ENCODE measurements at regions not wholly inside any gene's neighbourhood (a gene's known extent, or its start where the extent isn't known, plus 50 kb on each side); places are given as distances from the start of the nearest gene placed in this dataset.

- H3K36me3 ChIP-seq (replicated peaks; ENCODE audit: insufficient read depth, low read depth) = no peaks in the 10 kb centered on the region
- WGBS (ENCODE audit: low lambda C conversion rate, missing lambda C conversion rate) = 88% methylated on average over 17 of the region's 17 CpGs
- no peak overlapping the region for H3K27ac ChIP-seq
- H3K4me3 ChIP-seq = no peak overlapping the region
- TF ChIP-seq EZH2 (IDR thresholded peaks at IDR 0.05; ENCODE audit: borderline replicate concordance) = no peak
- no peak for TF ChIP-seq EZH2phosphoT487 (IDR thresholded peaks at IDR 0.05; ENCODE audit: low read depth, severe bottlenecking, unreplicated experiment)
- TF ChIP-seq CTCF (IDR thresholded peaks at IDR 0.05; ENCODE audit: poor library complexity) = no peak
- H4K20me1 ChIP-seq (ENCODE audit: insufficient read depth, poor library complexity, severe bottlenecking) = no peaks in the 10 kb centered on the region
- no peaks in the 10 kb centered on the region for H3K79me2 ChIP-seq
- H3K4me1 ChIP-seq (ENCODE audit: insufficient read depth) = peaks cover 11% of the 10 kb centered on the region
- H2AFZ ChIP-seq = no peak overlapping the region
- DNase-seq (ENCODE audit: low spot score) = no peak
- no peaks in the 10 kb centered on the region for H3K9me3 ChIP-seq (ENCODE audit: low read depth)
- H3K9me2 ChIP-seq (replicated peaks; ENCODE audit: insufficient read depth) = no peaks in the 10 kb centered on the region
- H3K4me2 ChIP-seq = no peak overlapping the region
- no peaks in the 10 kb centered on the region for H3K27me3 ChIP-seq
These were observed 126.6 kb upstream of the MED13 start for GRCh38 chr17:62191390-62192361.

- WGBS (ENCODE audit: low lambda C conversion rate, missing lambda C conversion rate) = 89% methylated on average over 6 of the region's 6 CpGs
- TF ChIP-seq CTCF (IDR thresholded peaks at IDR 0.05; ENCODE audit: poor library complexity) (no peak), EZH2phosphoT487 (IDR thresholded peaks at IDR 0.05; ENCODE audit: low read depth, severe bottlenecking, unreplicated experiment) (no peak), EZH2 (IDR thresholded peaks at IDR 0.05; ENCODE audit: borderline replicate concordance) (no peak)
- Histone ChIP-seq H3K27me3 (no peaks in the 10 kb centered on the region), H3K4me1 (ENCODE audit: insufficient read depth) (peaks cover 11% of the 10 kb centered on the region), H3K36me3 (replicated peaks; ENCODE audit: insufficient read depth, low read depth) (no peaks in the 10 kb centered on the region), H2AFZ (no peak overlapping the region), H3K9me3 (ENCODE audit: low read depth) (no peaks in the 10 kb centered on the region), H4K20me1 (ENCODE audit: insufficient read depth, poor library complexity, severe bottlenecking) (no peaks in the 10 kb centered on the region), H3K27ac (peak overlapping the region; percentile 78), H3K4me2 (no peak overlapping the region), H3K4me3 (no peak overlapping the region), H3K79me2 (no peaks in the 10 kb centered on the region), H3K9me2 (replicated peaks; ENCODE audit: insufficient read depth) (no peaks in the 10 kb centered on the region)
- DNase-seq (ENCODE audit: low spot score) = no peak
These were observed 124.3 kb upstream of the MED13 start for GRCh38 chr17:62189377-62189776.

- Histone ChIP-seq H3K4me3 (no peak overlapping the region), H3K27ac (peak overlapping the region; percentile 76), H3K9me3 (ENCODE audit: low read depth) (no peaks in the 10 kb centered on the region), H3K4me2 (peak overlapping the region; percentile 17), H3K4me1 (ENCODE audit: insufficient read depth) (peaks cover 11% of the 10 kb centered on the region), H3K79me2 (no peaks in the 10 kb centered on the region), H3K27me3 (no peaks in the 10 kb centered on the region), H4K20me1 (ENCODE audit: insufficient read depth, poor library complexity, severe bottlenecking) (no peaks in the 10 kb centered on the region), H2AFZ (no peak overlapping the region), H3K9me2 (replicated peaks; ENCODE audit: insufficient read depth) (no peaks in the 10 kb centered on the region), H3K36me3 (replicated peaks; ENCODE audit: insufficient read depth, low read depth) (no peaks in the 10 kb centered on the region)
- TF ChIP-seq CTCF (IDR thresholded peaks at IDR 0.05; ENCODE audit: poor library complexity) = no peak
- no peak for TF ChIP-seq EZH2 (IDR thresholded peaks at IDR 0.05; ENCODE audit: borderline replicate concordance)
- no peak for TF ChIP-seq EZH2phosphoT487 (IDR thresholded peaks at IDR 0.05; ENCODE audit: low read depth, severe bottlenecking, unreplicated experiment)
- DNase-seq (ENCODE audit: low spot score) = peak; percentile 87
- WGBS (ENCODE audit: low lambda C conversion rate, missing lambda C conversion rate) = 46% methylated on average over 5 of the region's 5 CpGs
These were observed 123.6 kb upstream of the MED13 start for GRCh38 chr17:62188713-62189112.

All from hepatocyte (in vitro differentiated cells).